Testis (tissue), 2 donors: ENCODE measurements at regions not wholly inside any gene's neighbourhood (a gene's known extent, or its start where the extent isn't known, plus 50 kb on each side); places are given as distances from the start of the nearest gene placed in this dataset.

ENCODE experiments used
- CTCF ChIP-seq, 3 experiments: fragments of 450-650 bp in 2 of 3; fragments of 200-600 bp in 1 of 3; sonication (generic) in 1 of 3; IDR thresholded peaks; one replicate each; pipeline ENCODE4 v1.5.1; 2016 to 2019; ENCODE audit warnings: antibody characterized with exemption in 3 of 3, mild to moderate bottlenecking in 2 of 3, moderate library complexity in 1 of 3
- POLR2A ChIP-seq: fragments of 450-650 bp; IDR thresholded peaks from one replicate; pipeline ENCODE4 v1.6.1; 2017; ENCODE audit warnings: antibody characterized with exemption, mild to moderate bottlenecking, moderate library complexity

- TF ChIP-seq CTCF (IDR thresholded peaks at IDR 0.05) = no peak
- TF ChIP-seq POLR2A = no peak
These were observed 1532.9 kb upstream of the RAG2 start for GRCh38 chr11:38130976-38131375.
